ENCODE measurements at regions not wholly inside any gene's neighbourhood (a gene's known extent, or its start where the extent isn't known, plus 50 kb on each side); places are given as distances from the start of the nearest gene placed in this dataset.

DNA sequence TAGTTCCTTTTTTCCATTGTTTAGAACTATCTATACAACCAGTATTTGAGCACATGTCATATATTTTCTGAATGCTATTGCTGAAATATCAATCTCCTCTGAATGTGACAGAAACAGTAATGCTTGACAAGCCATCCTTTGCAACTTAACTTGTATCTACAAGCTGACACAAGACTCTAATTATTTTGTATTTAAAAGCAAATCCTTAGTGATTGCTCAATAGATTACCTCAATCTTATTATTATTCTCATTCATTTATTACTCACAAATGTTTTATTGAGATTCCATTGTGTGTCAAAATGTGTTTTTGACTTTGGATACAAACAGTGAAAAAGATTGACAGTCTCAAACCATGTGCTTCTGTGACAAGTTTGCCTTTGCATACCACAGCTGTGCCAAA lies 787.8 kb upstream of the PRR20A start:
- ChIA-PET CTCF (no interaction called here), POLR2A (no interaction called here)
- Histone ChIP-seq H3K36me3 (ENCODE audit: control insufficient read depth in 2 of 2, extremely low read depth in 1 of 2, insufficient read depth in 2 of 2, low read length in 2 of 2) (no peaks in the 10 kb centered on the region), H3K4me1 (ENCODE audit: control insufficient read depth, extremely low read depth, insufficient read depth, low read length) (no peaks in the 10 kb centered on the region), H3K4me3 (replicated peaks in 1 of 3; ENCODE audit: insufficient read depth in 1 of 3, low read depth in 1 of 3, low read length in 3 of 3) (no peak overlapping the region), H3K9ac (replicated peaks; ENCODE audit: extremely low read depth, insufficient read depth, low read length) (no peak overlapping the region), H3K9me1 (replicated peaks; ENCODE audit: control insufficient read depth, extremely low read depth, insufficient read depth, low read length) (no peaks in the 10 kb centered on the region), H3K27ac (ENCODE audit: insufficient read depth, low read depth, low read length) (no peak overlapping the region), H3K27me3 (ENCODE audit: control insufficient read depth in 2 of 2, insufficient read depth in 2 of 2, low read length in 2 of 2) (no peaks in the 10 kb centered on the region), H3K4me2 (ENCODE audit: insufficient read depth, low read length) (no peak overlapping the region), H3K9me3 (replicated peaks; ENCODE audit: control insufficient read depth, insufficient read depth, low read length) (no peaks in the 10 kb centered on the region), H2AFZ (ENCODE audit: low read depth, low read length) (no peak overlapping the region), H3K79me2 (ENCODE audit: control insufficient read depth, insufficient read depth, low read length) (no peaks in the 10 kb centered on the region), H4K20me1 (replicated peaks; ENCODE audit: control insufficient read depth, extremely low read depth, insufficient read depth, low read length) (no peaks in the 10 kb centered on the region)
- dilution Hi-C loops (cut with MboI; ENCODE audit: extremely low pct_ligation_motif_present, low sequenced_read_pairs): no loop called here
- FAIRE-seq (no peak), DNase-seq (ENCODE audit: low read depth, low spot score) (no peak)
- intact Hi-C loops (cut with micrococcal nuclease): no loop called here
- TF ChIP-seq MYC (IDR thresholded peaks at IDR 0.05; ENCODE audit: low read depth, low read length) (no peak), FOS (IDR thresholded peaks at IDR 0.05; ENCODE audit: borderline replicate concordance, insufficient read depth, low read length) (no peak), JUN (IDR thresholded peaks at IDR 0.05; ENCODE audit: borderline replicate concordance, insufficient read depth, insufficient read length, low read depth) (no peak), GATA2 (IDR thresholded peaks at IDR 0.05; ENCODE audit: insufficient read depth, insufficient read length, low read depth, low read length) (no peak), POLR2AphosphoS5 (IDR thresholded peaks at IDR 0.05; ENCODE audit: insufficient read depth, low read depth, low read length) (no peak)
- BruUV-seq (replicated peaks): no TSS peak

- dilution Hi-C loops (cut with MboI; ENCODE audit: extremely low pct_ligation_motif_present, low sequenced_read_pairs) (no loop called here), intact Hi-C loops (cut with micrococcal nuclease) (no loop called here)
- H3K4me3 ChIP-seq (replicated peaks in 1 of 3; ENCODE audit: insufficient read depth in 1 of 3, low read depth in 1 of 3, low read length in 3 of 3): no peak overlapping the region
- H3K9me3 ChIP-seq (replicated peaks; ENCODE audit: control insufficient read depth, insufficient read depth, low read length): no peaks in the 10 kb centered on the region
- H2AFZ ChIP-seq (ENCODE audit: low read depth, low read length): no peak overlapping the region
- H3K4me1 ChIP-seq (ENCODE audit: control insufficient read depth, extremely low read depth, insufficient read depth, low read length): no peaks in the 10 kb centered on the region
- BruUV-seq (replicated peaks): no TSS peak
- H3K36me3 ChIP-seq (ENCODE audit: control insufficient read depth in 2 of 2, extremely low read depth in 1 of 2, insufficient read depth in 2 of 2, low read length in 2 of 2): no peaks in the 10 kb centered on the region
- H3K27me3 ChIP-seq (ENCODE audit: control insufficient read depth in 2 of 2, insufficient read depth in 2 of 2, low read length in 2 of 2): no peaks in the 10 kb centered on the region
- CTCF ChIA-PET: no interaction called here
- POLR2A ChIA-PET: no interaction called here
- H3K27ac ChIP-seq (ENCODE audit: insufficient read depth, low read depth, low read length): no peak overlapping the region
- FAIRE-seq: no peak
- H4K20me1 ChIP-seq (replicated peaks; ENCODE audit: control insufficient read depth, extremely low read depth, insufficient read depth, low read length): no peaks in the 10 kb centered on the region
- H3K79me2 ChIP-seq (ENCODE audit: control insufficient read depth, insufficient read depth, low read length): no peaks in the 10 kb centered on the region
- no peak for TF ChIP-seq EZH2 (IDR thresholded peaks at IDR 0.05; ENCODE audit: borderline replicate concordance, low read depth, low read length, severe bottlenecking)
- TF ChIP-seq CTCF (IDR thresholded peaks at IDR 0.05; ENCODE audit: extremely low read depth in 1 of 2, insufficient read depth in 1 of 2, low read depth in 1 of 2, low read length in 2 of 2): no peak
- no peak for TF ChIP-seq JUN (IDR thresholded peaks at IDR 0.05; ENCODE audit: borderline replicate concordance, insufficient read depth, insufficient read length, low read depth)
- TF ChIP-seq, protein P1, sequence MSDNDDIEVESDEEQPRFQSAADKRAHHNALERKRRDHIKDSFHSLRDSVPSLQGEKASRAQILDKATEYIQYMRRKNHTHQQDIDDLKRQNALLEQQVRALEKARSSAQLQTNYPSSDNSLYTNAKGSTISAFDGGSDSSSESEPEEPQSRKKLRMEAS (IDR thresholded peaks at IDR 0.05; ENCODE audit: insufficient read depth, insufficient read length): no peak
- no peak for TF ChIP-seq MYC (IDR thresholded peaks at IDR 0.05; ENCODE audit: low read depth, low read length)
- no peak for TF ChIP-seq POLR2A (IDR thresholded peaks at IDR 0.05; ENCODE audit: low read depth, low read length)
- TF ChIP-seq FOS (IDR thresholded peaks at IDR 0.05; ENCODE audit: borderline replicate concordance, insufficient read depth, low read length): no peak
- TF ChIP-seq GATA2 (IDR thresholded peaks at IDR 0.05; ENCODE audit: insufficient read depth, insufficient read length, low read depth, low read length): no peak
- no peak for TF ChIP-seq POLR2AphosphoS5 (IDR thresholded peaks at IDR 0.05; ENCODE audit: insufficient read depth, low read depth, low read length)
- no peak overlapping the region for H3K9ac ChIP-seq (replicated peaks; ENCODE audit: extremely low read depth, insufficient read depth, low read length)
- no peak overlapping the region for H3K4me2 ChIP-seq (ENCODE audit: insufficient read depth, low read length)
- DNase-seq (ENCODE audit: low read depth, low spot score): no peak
- H3K9me1 ChIP-seq (replicated peaks; ENCODE audit: control insufficient read depth, extremely low read depth, insufficient read depth, low read length): no peaks in the 10 kb centered on the region
Measured at GRCh38 chr13:56356690-56357089, 784.0 kb upstream of the PRR20A start.
